Erythroblast (primary cell): ENCODE measurements at regions not wholly inside any gene's neighbourhood (a gene's known extent, or its start where the extent isn't known, plus 50 kb on each side); places are given as distances from the start of the nearest gene placed in this dataset.
"Not testable (repeated sequence)": the region's sequence is repeated elsewhere in the genome, so short reads cannot be mapped to it uniquely, and the experiment has no call there.

Experiments used
- DNase-seq, 2 experiments: peaks; one replicate each; lab custom pipeline; 2025; lab: John Stamatoyannopoulos, UW
- GATA1 ChIP-seq: IDR thresholded peaks from 2 replicates; pipeline ENCODE4 v1.6.1; 2011; ENCODE audit warnings: low read depth, mild to moderate bottlenecking, control low read depth, low read length, moderate library complexity
- POLR2A ChIP-seq: IDR thresholded peaks from 2 replicates; pipeline ENCODE4 v1.6.1; 2011; ENCODE audit warnings: mild to moderate bottlenecking, low read length

DNA sequence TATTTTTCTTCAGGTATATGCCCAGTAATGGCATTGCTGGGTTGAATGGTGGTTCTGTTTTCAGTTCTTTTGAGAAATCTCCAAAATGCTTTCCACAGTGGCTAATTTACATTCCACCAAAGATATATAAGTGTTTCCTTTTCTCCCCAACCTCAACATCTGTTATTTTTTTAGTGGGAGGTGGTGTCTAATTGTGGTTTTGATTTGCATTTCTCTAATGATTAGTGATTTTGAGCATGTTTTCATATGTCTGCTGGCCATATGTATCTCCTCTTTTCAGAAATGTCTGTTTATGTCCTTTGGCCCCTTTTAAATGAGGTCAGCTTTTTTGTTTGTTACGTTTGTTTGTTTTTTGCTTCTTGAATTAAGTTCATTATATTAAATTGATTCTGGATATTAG is 760.2 kb downstream of the KCNA4 start:
- TF ChIP-seq POLR2A: no peak
- TF ChIP-seq GATA1: no peak
- DNase-seq: no peak

- no peak for DNase-seq
- TF ChIP-seq GATA1 (no peak), POLR2A (no peak)
These were observed 761.4 kb downstream of the KCNA4 start for GRCh38 chr11:29255401-29255800.

GRCh38 chr11:29251738-29252137 is 765.1 kb downstream of the KCNA4 start:
- TF ChIP-seq POLR2A: no peak
- no peak for TF ChIP-seq GATA1
- DNase-seq: no peak

- TF ChIP-seq GATA1: no peak
- TF ChIP-seq POLR2A: no peak
These were observed 767.1 kb downstream of the KCNA4 start for GRCh38 chr11:29249713-29250112.

GRCh38 chr11:29244355-29244754 is 772.5 kb downstream of the KCNA4 start:
- DNase-seq: no peak
- TF ChIP-seq GATA1 (no peak), POLR2A (no peak)

More at GRCh38 chr11:29249713-29250112, 767.1 kb downstream of the KCNA4 start:
- DNase-seq: no peak

GRCh38 chr11:29243616-29244015 is 773.2 kb downstream of the KCNA4 start:
- no peak for DNase-seq
- TF ChIP-seq POLR2A: no peak
- TF ChIP-seq GATA1: no peak

DNA sequence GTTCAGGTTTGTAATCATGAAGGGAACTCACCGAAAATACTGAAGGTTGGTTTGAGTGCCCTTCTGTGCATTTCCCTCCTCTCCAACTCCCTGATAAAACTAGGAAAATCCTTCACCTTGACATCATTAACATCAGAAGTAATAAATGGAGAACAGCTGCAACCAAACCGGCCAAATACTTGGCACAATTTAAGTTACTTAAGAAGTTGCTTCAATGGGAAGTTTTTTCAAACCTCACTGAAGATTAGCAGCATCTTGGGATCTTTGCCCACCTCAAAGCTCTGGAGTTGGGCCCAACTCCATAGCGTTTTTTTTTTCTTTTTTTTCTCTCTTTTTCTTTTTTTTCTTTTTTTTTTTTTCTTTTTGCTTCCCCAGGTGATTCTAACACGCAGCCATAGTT is 784.8 kb downstream of the KCNA4 start:
- DNase-seq: no peak
- TF ChIP-seq POLR2A: no peak
- TF ChIP-seq GATA1: no peak

DNA sequence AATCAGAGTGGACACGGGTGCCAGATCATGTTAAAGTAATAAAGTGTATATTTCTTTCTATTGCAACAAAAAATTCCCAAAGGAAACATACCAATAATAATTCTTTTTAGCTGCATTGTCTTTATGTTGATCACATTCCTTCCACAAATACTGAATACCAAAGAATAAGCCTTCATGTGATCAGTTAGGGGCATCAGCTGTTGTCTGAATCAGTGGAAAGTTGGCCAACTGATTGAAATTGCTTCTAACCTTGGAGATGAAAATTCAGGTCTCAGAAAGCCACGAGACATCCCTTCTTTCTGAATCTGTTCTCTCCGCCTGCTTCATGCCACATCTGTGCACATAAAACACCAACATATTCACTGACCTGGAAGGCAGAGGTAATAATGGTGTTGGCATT is 785.2 kb downstream of the KCNA4 start:
- DNase-seq: no peak
- TF ChIP-seq GATA1 (no peak), POLR2A (no peak)

GRCh38 chr11:29227811-29228210 is 789.0 kb downstream of the KCNA4 start:
- DNase-seq: no peak
- TF ChIP-seq POLR2A (no peak), GATA1 (no peak)

DNA sequence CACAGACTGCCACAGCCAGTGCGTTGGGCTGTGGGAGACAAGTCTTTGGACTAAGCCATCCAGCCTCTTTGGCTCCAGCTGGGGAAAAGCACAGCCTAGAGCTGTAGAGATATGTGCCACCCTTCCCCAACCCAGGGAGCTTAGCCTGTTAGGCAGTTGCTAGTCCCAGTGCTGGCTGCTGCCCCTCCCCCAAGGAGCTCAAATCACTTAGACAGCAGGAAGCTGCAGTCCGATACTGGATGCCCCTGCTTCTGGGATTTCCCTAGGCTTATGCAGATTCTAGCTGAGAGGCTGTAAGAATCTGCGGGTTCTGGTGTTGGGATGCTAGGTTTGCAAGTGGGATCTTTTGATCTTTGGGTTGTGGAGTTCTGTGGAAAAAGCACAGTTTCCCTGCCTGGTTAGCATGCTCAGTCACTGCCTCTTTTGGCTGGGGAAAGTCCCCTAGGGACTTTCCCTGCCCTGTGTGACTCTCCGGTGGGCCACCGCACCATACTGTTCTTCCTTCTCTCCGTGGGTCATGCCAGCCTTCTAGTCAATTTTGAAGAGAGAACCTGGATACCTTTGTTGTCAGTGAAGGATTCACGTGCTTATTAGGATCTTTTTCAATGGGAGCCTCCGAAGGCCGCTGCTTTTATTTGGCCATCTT is 792.0 kb downstream of the KCNA4 start:
- TF ChIP-seq GATA1 (no peak), POLR2A (no peak)
- no peak for DNase-seq

DNA sequence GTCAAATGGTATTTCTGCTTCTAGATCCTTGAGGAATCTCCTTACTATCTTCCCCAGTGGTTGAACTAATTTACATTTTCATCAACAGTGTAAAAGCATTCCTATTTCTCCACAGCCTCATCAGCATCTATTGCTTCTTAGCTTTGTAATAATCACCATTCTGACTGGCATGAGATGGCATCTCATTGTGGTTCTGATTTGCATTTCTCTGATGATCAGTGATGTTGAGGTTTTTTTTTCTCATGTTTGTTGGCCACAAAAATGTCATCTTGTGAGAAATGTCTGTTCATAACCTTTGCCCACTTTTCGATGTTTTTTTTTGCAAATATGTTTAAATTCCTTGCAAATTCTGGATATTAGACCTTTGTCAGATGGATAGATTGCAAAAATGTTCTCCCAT is 797.3 kb downstream of the KCNA4 start:
- DNase-seq: not testable (repeated sequence)

DNA sequence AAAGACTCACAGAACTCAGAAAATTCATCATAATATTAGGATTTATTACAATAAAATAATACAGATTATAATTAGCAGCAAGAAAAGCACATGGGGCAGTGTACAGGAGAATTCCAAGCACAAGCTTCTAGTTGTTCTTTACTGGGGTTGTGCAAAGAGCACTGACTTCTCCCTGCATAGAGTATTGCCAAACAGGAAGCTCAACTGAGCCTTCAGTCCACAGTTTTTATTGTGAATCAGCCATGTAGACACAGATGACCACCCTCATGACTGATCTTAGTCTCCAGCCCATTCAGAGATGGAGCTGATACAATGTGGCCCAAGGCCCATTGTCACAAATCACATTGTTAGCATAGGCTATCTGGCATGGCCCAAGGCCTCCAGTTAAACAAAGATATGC is 798.9 kb downstream of the KCNA4 start:
- no peak for TF ChIP-seq GATA1
- TF ChIP-seq POLR2A: no peak
- no peak for DNase-seq

- no peak for DNase-seq
- no peak for TF ChIP-seq GATA1
- TF ChIP-seq POLR2A: no peak
These were observed 802.0 kb downstream of the KCNA4 start for GRCh38 chr11:29214833-29215232.

DNA sequence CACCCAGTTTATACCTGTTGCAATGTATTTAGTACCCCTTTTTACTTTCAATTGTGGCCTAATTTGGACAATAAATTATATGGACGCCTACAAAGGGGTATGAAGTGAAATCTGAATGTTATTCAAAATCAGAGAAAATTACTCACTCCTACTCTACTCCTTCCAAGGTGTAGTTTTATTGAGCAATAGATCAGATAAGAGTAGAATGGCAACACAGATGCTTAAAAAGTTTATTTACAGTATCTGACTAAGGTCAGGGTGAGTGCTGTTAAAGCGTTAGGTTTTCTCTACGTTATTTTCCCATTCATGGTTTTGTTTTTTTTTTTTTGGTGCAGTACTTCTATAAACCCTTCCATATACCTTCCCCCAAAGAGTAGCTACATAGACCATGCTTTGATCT is 805.6 kb downstream of the KCNA4 start:
- DNase-seq: no peak
- TF ChIP-seq POLR2A: no peak
- TF ChIP-seq GATA1: no peak

GRCh38 chr11:29210426-29210825 is 806.4 kb downstream of the KCNA4 start:
- DNase-seq: no peak

More at GRCh38 chr11:29210426-29210825, 806.4 kb downstream of the KCNA4 start:
- TF ChIP-seq GATA1 (no peak), POLR2A (no peak)
